Karpas-422 (cell line): ENCODE measurements at regions not wholly inside any gene's neighbourhood (a gene's known extent, or its start where the extent isn't known, plus 50 kb on each side); places are given as distances from the start of the nearest gene placed in this dataset.

Experiments
- DNase-seq: peaks from one replicate; pipeline ENCODE4 v3.0.0-alpha.2; 2015
- H2AFZ ChIP-seq: fragments of 200-600 bp; sonication (generic); 2 replicates; pipeline ENCODE4 v1.6.1; 2014; ENCODE audit warnings: antibody characterized with exemption, low read length, mixed read lengths
- H3K27ac ChIP-seq: fragments of 200-600 bp; sonication (generic); 2 replicates; pipeline ENCODE4 v1.5.1; 2014; ENCODE audit warnings: mild to moderate bottlenecking, low read length, moderate library complexity
- H3K27me3 ChIP-seq: fragments of 200-600 bp; sonication (generic); 2 replicates; pipeline ENCODE4 v1.6.1; 2014; ENCODE audit warnings: low read length, mixed read lengths
- H3K36me3 ChIP-seq: fragments of 200-600 bp; sonication (generic); 2 replicates; pipeline ENCODE4 v1.6.1; 2014; ENCODE audit warnings: low read length, mixed read lengths; ENCODE audit not compliant: insufficient read depth
- H3K4me1 ChIP-seq: fragments of 200-600 bp; sonication (generic); 2 replicates; pipeline ENCODE4 v1.6.1; 2014; ENCODE audit warnings: mild to moderate bottlenecking, low read length, mixed read lengths
- H3K4me2 ChIP-seq: fragments of 200-600 bp; sonication (generic); 2 replicates; pipeline ENCODE4 v1.6.1; 2014; ENCODE audit warnings: low read length, low read depth, mild to moderate bottlenecking; ENCODE audit not compliant: poor library complexity, severe bottlenecking
- H3K4me3 ChIP-seq: fragments of 200-600 bp; sonication (generic); 2 replicates; pipeline ENCODE4 v1.5.1; 2014; ENCODE audit warnings: mild to moderate bottlenecking, antibody characterized with exemption, low read length, mixed read lengths
- H3K79me2 ChIP-seq: fragments of 200-600 bp; sonication (generic); 2 replicates; pipeline ENCODE4 v1.6.1; 2014; ENCODE audit warnings: mild to moderate bottlenecking, low read length, mixed read lengths
- H3K9ac ChIP-seq: fragments of 200-600 bp; sonication (generic); 2 replicates; pipeline ENCODE4 v1.6.0; 2014; ENCODE audit warnings: low read length
- H3K9me2 ChIP-seq: fragments of 200-600 bp; sonication (generic), shearing (Covaris generic); replicated peaks from 2 replicates; pipeline ENCODE4 v1.6.0; 2014; ENCODE audit warnings: mild to moderate bottlenecking, low read length, moderate library complexity; ENCODE audit not compliant: insufficient read depth
- H3K9me3 ChIP-seq: fragments of 300-700, 200-600 bp; sonication (generic); 2 replicates; pipeline ENCODE4 v1.6.1; 2014; ENCODE audit warnings: low read length, mixed read lengths
- H4K20me1 ChIP-seq: fragments of 200-600 bp; sonication (generic); 2 replicates; pipeline ENCODE4 v1.6.1; 2014; ENCODE audit warnings: mild to moderate bottlenecking, antibody characterized with exemption, low read length, low read depth; ENCODE audit not compliant: insufficient read depth

- no peaks in the 10 kb centered on the region for H3K79me2 ChIP-seq
- H3K4me2 ChIP-seq = no peak overlapping the region
- H2AFZ ChIP-seq = no peak overlapping the region
- no peak overlapping the region for H3K9ac ChIP-seq
- peaks cover 10% of the 10 kb centered on the region for H3K9me3 ChIP-seq
- no peak overlapping the region for H3K4me3 ChIP-seq
- no peaks in the 10 kb centered on the region for H3K36me3 ChIP-seq
- no peaks in the 10 kb centered on the region for H4K20me1 ChIP-seq
- no peak for DNase-seq
- no peaks in the 10 kb centered on the region for H3K9me2 ChIP-seq
- no peak overlapping the region for H3K27ac ChIP-seq
- no peaks in the 10 kb centered on the region for H3K4me1 ChIP-seq
- no peaks in the 10 kb centered on the region for H3K27me3 ChIP-seq
These were observed 1063.4 kb upstream of the CRIM1 start for GRCh38 chr2:35292199-35292598.

DNA sequence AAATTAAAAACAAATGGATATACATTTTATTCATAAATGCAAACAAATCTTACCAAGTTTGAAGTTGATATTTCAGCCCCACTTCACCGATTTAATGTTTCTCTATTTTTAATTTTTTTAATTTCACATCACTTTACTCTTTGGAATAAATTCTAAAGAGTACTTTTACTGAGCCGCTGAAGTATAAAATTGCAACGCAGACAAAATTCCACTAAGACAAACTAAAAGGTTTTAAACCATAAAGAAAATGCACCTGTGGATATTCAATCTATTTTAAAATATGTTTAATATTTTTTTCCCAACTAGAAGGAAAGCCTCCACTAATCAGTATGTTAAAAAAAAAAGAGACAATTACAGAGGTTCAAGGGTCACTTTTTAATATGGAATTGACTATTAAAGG lies 1073.9 kb upstream of the CRIM1 start:
- Histone ChIP-seq H3K9me2 (no peaks in the 10 kb centered on the region), H3K9me3 (peaks cover 10% of the 10 kb centered on the region; the same call in 1 of the 2 replicates), H3K36me3 (no peaks in the 10 kb centered on the region), H3K27me3 (no peaks in the 10 kb centered on the region), H3K9ac (no peak overlapping the region), H3K4me1 (no peaks in the 10 kb centered on the region), H3K4me2 (no peak overlapping the region), H3K4me3 (no peak overlapping the region), H3K27ac (no peak overlapping the region), H4K20me1 (no peaks in the 10 kb centered on the region), H2AFZ (no peak overlapping the region), H3K79me2 (no peaks in the 10 kb centered on the region)
- no peak for DNase-seq

DNA sequence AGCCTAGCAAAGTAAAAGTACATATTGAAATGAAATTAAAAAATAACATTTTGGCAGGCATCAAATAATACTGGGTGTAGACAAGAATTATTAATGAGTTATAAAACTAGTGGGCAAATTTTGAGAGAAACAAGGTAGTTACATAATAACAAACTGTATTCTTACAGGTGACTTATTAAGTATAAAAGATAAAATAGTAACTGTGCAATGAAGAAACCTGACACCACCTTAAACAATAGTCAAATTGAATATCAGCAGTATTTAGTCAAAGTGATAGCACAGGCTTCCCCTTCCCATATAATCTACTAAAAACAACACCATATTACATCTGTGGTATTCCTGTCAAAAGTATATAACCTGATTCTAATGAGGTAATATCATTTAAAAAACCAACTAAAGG lies 1099.8 kb upstream of the CRIM1 start:
- no peak for DNase-seq
- no peak overlapping the region for H3K27ac ChIP-seq
- peaks cover 9% of the 10 kb centered on the region for H3K9me3 ChIP-seq
- no peaks in the 10 kb centered on the region for H3K27me3 ChIP-seq
- H3K4me2 ChIP-seq = no peak overlapping the region
- no peaks in the 10 kb centered on the region for H3K4me1 ChIP-seq
- no peak overlapping the region for H3K9ac ChIP-seq
- no peaks in the 10 kb centered on the region for H4K20me1 ChIP-seq
- H3K4me3 ChIP-seq = no peak overlapping the region
- H3K36me3 ChIP-seq = no peaks in the 10 kb centered on the region
- no peak overlapping the region for H2AFZ ChIP-seq
- H3K79me2 ChIP-seq = no peaks in the 10 kb centered on the region
- no peaks in the 10 kb centered on the region for H3K9me2 ChIP-seq

DNA sequence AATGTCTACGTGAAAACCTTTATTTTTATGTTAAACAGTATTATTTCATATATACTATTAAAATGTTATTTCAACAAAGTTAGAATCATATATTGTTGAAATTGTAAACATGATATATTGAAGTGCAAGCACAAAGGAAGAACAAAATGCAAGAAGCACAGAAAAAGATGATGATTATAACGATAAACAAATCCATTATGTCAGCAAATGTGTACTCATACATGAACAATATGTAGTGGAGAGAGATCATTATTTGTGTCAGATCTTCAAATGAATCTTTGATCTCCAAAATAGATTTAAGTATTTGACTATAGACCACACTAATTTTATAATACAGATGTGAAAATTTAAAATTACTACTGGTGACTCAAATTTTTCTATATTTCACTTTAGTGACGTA lies 1104.4 kb upstream of the CRIM1 start:
- Histone ChIP-seq H4K20me1 (no peaks in the 10 kb centered on the region), H3K9me3 (peaks cover 11% of the 10 kb centered on the region), H3K36me3 (no peaks in the 10 kb centered on the region), H3K9ac (no peak overlapping the region), H3K4me3 (no peak overlapping the region), H3K79me2 (no peaks in the 10 kb centered on the region), H3K9me2 (no peaks in the 10 kb centered on the region), H3K27me3 (no peaks in the 10 kb centered on the region), H3K4me2 (no peak overlapping the region), H2AFZ (no peak overlapping the region), H3K4me1 (no peaks in the 10 kb centered on the region), H3K27ac (no peak overlapping the region)
- DNase-seq = no peak

DNA sequence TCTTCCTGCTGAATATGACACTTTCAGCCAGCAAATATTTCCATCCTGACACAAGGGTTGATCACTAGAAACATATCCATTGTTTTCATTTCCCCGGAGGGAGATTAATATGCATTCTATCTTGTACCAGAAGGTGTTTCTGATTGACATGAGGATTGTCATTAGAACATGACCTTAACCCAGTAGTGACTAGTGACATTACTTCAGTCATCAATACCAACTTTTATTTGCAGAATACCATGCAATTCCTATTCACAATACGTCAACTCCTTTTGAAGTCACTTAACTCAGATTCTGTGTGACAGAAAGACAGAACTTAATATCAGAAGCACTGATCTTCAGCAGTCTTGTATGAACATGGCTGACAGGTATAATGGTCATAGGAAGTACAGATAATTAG lies 1108.9 kb upstream of the CRIM1 start:
- no peak overlapping the region for H3K27ac ChIP-seq
- no peaks in the 10 kb centered on the region for H3K36me3 ChIP-seq
- H3K9me3 ChIP-seq = peaks cover 16% of the 10 kb centered on the region; the same call in 1 of the 2 replicates
- no peaks in the 10 kb centered on the region for H3K27me3 ChIP-seq
- no peak overlapping the region for H3K9ac ChIP-seq
- H3K4me2 ChIP-seq = no peak overlapping the region
- no peaks in the 10 kb centered on the region for H3K79me2 ChIP-seq
- no peak for DNase-seq
- H2AFZ ChIP-seq = no peak overlapping the region
- no peaks in the 10 kb centered on the region for H3K9me2 ChIP-seq
- no peak overlapping the region for H3K4me3 ChIP-seq
- no peaks in the 10 kb centered on the region for H4K20me1 ChIP-seq
- H3K4me1 ChIP-seq = no peaks in the 10 kb centered on the region

- no peaks in the 10 kb centered on the region for H4K20me1 ChIP-seq
- H3K27ac ChIP-seq = no peak overlapping the region
- no peaks in the 10 kb centered on the region for H3K4me1 ChIP-seq
- no peak overlapping the region for H3K9ac ChIP-seq
- peaks cover 10% of the 10 kb centered on the region for H3K9me3 ChIP-seq
- no peak overlapping the region for H3K4me3 ChIP-seq
- no peak for DNase-seq
- no peaks in the 10 kb centered on the region for H3K36me3 ChIP-seq
- H3K4me2 ChIP-seq = no peak overlapping the region
- no peak overlapping the region for H2AFZ ChIP-seq
- H3K79me2 ChIP-seq = no peaks in the 10 kb centered on the region
- H3K27me3 ChIP-seq = no peaks in the 10 kb centered on the region
- H3K9me2 ChIP-seq = no peaks in the 10 kb centered on the region
These were observed 1127.0 kb upstream of the CRIM1 start for GRCh38 chr2:35228584-35228983.

- no peak for DNase-seq
- Histone ChIP-seq H3K36me3 (no peaks in the 10 kb centered on the region), H3K4me1 (no peaks in the 10 kb centered on the region), H3K27ac (no peak overlapping the region), H4K20me1 (no peaks in the 10 kb centered on the region), H3K27me3 (no peaks in the 10 kb centered on the region), H3K4me2 (no peak overlapping the region), H2AFZ (no peak overlapping the region), H3K4me3 (no peak overlapping the region), H3K9ac (no peak overlapping the region), H3K9me3 (peaks cover 24% of the 10 kb centered on the region), H3K79me2 (no peaks in the 10 kb centered on the region), H3K9me2 (no peaks in the 10 kb centered on the region)
These were observed 1135.1 kb upstream of the CRIM1 start for GRCh38 chr2:35220461-35220860.

DNA sequence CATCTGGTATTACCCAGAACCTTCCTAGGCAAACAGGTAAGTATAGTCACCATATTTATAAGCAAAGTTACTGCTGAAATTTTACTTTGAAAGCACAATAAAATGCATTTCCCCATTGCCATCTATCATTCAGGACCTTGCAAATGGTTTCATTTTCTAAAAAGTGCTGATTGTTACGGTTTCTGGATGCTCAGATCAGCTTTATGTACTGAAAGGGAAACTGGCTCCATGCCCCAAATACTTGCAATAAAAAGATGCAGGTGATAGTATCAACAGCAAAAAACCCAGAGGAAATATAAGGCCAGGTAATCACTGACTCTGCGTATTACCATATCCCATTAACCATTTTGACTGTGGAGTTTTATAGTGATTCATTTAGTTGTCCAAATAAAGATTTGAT lies 1150.7 kb upstream of the CRIM1 start:
- Histone ChIP-seq H4K20me1 (no peaks in the 10 kb centered on the region), H3K27ac (no peak overlapping the region), H3K9me3 (peaks cover 8% of the 10 kb centered on the region), H3K9me2 (no peaks in the 10 kb centered on the region), H3K9ac (no peak overlapping the region), H3K79me2 (no peaks in the 10 kb centered on the region), H3K27me3 (no peaks in the 10 kb centered on the region), H3K36me3 (no peaks in the 10 kb centered on the region), H3K4me1 (no peaks in the 10 kb centered on the region), H2AFZ (no peak overlapping the region), H3K4me3 (no peak overlapping the region), H3K4me2 (no peak overlapping the region)
- no peak for DNase-seq

DNA sequence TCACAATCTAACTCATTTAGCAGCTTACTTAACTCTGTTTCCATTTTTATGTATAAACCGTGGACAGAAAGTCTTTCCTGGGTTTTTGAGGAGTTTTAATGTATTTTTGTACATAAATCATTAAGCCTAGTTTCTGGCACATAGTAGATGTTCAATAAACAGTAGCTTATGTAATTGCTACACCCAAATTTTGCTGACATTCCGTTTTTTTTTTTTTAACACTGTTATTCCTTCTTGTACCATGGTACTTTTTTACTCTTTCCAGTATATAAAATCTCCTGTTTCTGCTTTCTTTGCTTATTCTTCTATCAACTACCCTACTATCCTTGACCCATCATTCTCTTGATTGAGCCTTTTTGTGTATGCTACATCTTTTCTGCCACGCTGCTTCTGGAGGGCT lies 1151.3 kb upstream of the CRIM1 start:
- DNase-seq = no peak
- no peak overlapping the region for H3K4me3 ChIP-seq
- no peak overlapping the region for H3K9ac ChIP-seq

More for the DNA sequence above, 1151.3 kb upstream of the CRIM1 start:
- Histone ChIP-seq H3K27ac (no peak overlapping the region), H3K27me3 (no peaks in the 10 kb centered on the region), H3K36me3 (no peaks in the 10 kb centered on the region), H3K4me1 (no peaks in the 10 kb centered on the region), H2AFZ (no peak overlapping the region), H4K20me1 (no peaks in the 10 kb centered on the region), H3K9me3 (peaks cover 11% of the 10 kb centered on the region), H3K79me2 (no peaks in the 10 kb centered on the region), H3K4me2 (no peak overlapping the region), H3K9me2 (no peaks in the 10 kb centered on the region)
